ENCODE measurements at regions not wholly inside any gene's neighbourhood (a gene's known extent, or its start where the extent isn't known, plus 50 kb on each side); places are given as distances from the start of the nearest gene placed in this dataset.
"Not testable (repeated sequence)": the region's sequence is repeated elsewhere in the genome, so short reads cannot be mapped to it uniquely, and the experiment has no call there.

- DNase-seq: no peak
Observed at GRCh38 chr14:38704220-38704619, 398.8 kb downstream of the SEC23A start.

GRCh38 chr14:38696925-38697324 lies 406.1 kb downstream of the SEC23A start:
- no peak for DNase-seq

GRCh38 chr14:38693423-38693822 lies 409.6 kb downstream of the SEC23A start:
- no peak for DNase-seq

GRCh38 chr14:38669027-38669426 lies 413.1 kb upstream of the CLEC14A start:
- no peak for DNase-seq

GRCh38 chr14:38663382-38663781 lies 407.5 kb upstream of the CLEC14A start:
- DNase-seq: no peak

- no peak for DNase-seq
Observed at GRCh38 chr14:38662781-38663180, 406.9 kb upstream of the CLEC14A start.

GRCh38 chr14:38646391-38646790 lies 390.5 kb upstream of the CLEC14A start:
- no peak for DNase-seq

- DNase-seq: not testable (repeated sequence)
Observed at GRCh38 chr14:38634913-38635312, 379.0 kb upstream of the CLEC14A start.

GRCh38 chr14:38629412-38629811 lies 373.5 kb upstream of the CLEC14A start:
- DNase-seq: no peak

- DNase-seq: no peak
Observed at GRCh38 chr14:38627163-38627562, 371.3 kb upstream of the CLEC14A start.

GRCh38 chr14:38623661-38624060 lies 367.8 kb upstream of the CLEC14A start:
- no peak for DNase-seq

GRCh38 chr14:38618514-38618913 lies 362.6 kb upstream of the CLEC14A start:
- DNase-seq: no peak

- peak in 1 of 2 donors; percentile 2 for DNase-seq
Observed at GRCh38 chr14:38616959-38617358, 361.1 kb upstream of the CLEC14A start.

- no peak for DNase-seq
Observed at GRCh38 chr14:38611928-38612327, 356.0 kb upstream of the CLEC14A start.

GRCh38 chr14:38608244-38608643 lies 352.4 kb upstream of the CLEC14A start:
- DNase-seq: no peak

- DNase-seq: no peak
Observed at GRCh38 chr14:38605193-38606114, 349.6 kb upstream of the CLEC14A start.

- not testable (repeated sequence) for DNase-seq
Observed at GRCh38 chr14:38600572-38600971, 344.7 kb upstream of the CLEC14A start.

GRCh38 chr14:38593476-38593875 lies 337.6 kb upstream of the CLEC14A start:
- DNase-seq: no peak

- DNase-seq: no peak
Observed at GRCh38 chr14:38592764-38593442, 337.0 kb upstream of the CLEC14A start.

- no peak for DNase-seq
Observed at GRCh38 chr14:38589747-38590350, 334.0 kb upstream of the CLEC14A start.

- DNase-seq: no peak
Observed at GRCh38 chr14:38583471-38583870, 327.6 kb upstream of the CLEC14A start.

- no peak for DNase-seq
Observed at GRCh38 chr14:38578278-38578681, 322.4 kb upstream of the CLEC14A start.

- no peak for DNase-seq
Observed at GRCh38 chr14:38567703-38568102, 311.8 kb upstream of the CLEC14A start.

- DNase-seq: no peak
Observed at GRCh38 chr14:38561657-38562056, 305.8 kb upstream of the CLEC14A start.
